Hepatocyte (in vitro differentiated cells): ENCODE measurements at regions not wholly inside any gene's neighbourhood (a gene's known extent, or its start where the extent isn't known, plus 50 kb on each side); places are given as distances from the start of the nearest gene placed in this dataset.

ENCODE experiments used
- DNase-seq: peaks from one replicate; pipeline ENCODE4 v3.0.0-alpha.2; 2016; ENCODE audit warnings: low spot score
- H2AFZ ChIP-seq: fragments of 200-600 bp; sonication (generic); 2 replicates; pipeline ENCODE4 v1.6.0; 2016; ENCODE audit warnings: antibody characterized with exemption, mild to moderate bottlenecking
- H3K27ac ChIP-seq: fragments of 200-600 bp; sonication (generic); 2 replicates; pipeline ENCODE4 v1.5.1; 2016; ENCODE audit warnings: mild to moderate bottlenecking
- H3K27me3 ChIP-seq: fragments of 200-600 bp; sonication (generic); 2 replicates; pipeline ENCODE4 v1.6.1; 2016
- H3K36me3 ChIP-seq: fragments of 200-600 bp; sonication (generic); replicated peaks from 2 replicates; pipeline ENCODE4 v1.5.1; 2016; ENCODE audit warnings: low read depth; ENCODE audit not compliant: insufficient read depth
- H3K4me1 ChIP-seq: fragments of 200-600 bp; sonication (generic); 2 replicates; pipeline ENCODE4 v1.5.1; 2016; ENCODE audit warnings: mild to moderate bottlenecking, moderate library complexity; ENCODE audit not compliant: insufficient read depth
- H3K4me2 ChIP-seq: fragments of 200-600 bp; sonication (generic); 2 replicates; pipeline ENCODE4 v1.6.0; 2016
- H3K4me3 ChIP-seq: fragments of 200-600 bp; sonication (generic); 2 replicates; pipeline ENCODE4 v1.5.1; 2016; ENCODE audit warnings: mild to moderate bottlenecking
- H3K79me2 ChIP-seq: fragments of 200-600 bp; sonication (generic); 2 replicates; pipeline ENCODE4 v1.6.0; 2017; ENCODE audit warnings: mild to moderate bottlenecking
- H3K9me2 ChIP-seq: fragments of 200-600 bp; sonication (generic); replicated peaks from 2 replicates; pipeline ENCODE4 v1.6.0; 2017; ENCODE audit warnings: mild to moderate bottlenecking; ENCODE audit not compliant: insufficient read depth
- H3K9me3 ChIP-seq: fragments of 200-600 bp; sonication (generic); 2 replicates; pipeline ENCODE4 v1.5.1; 2016; ENCODE audit warnings: low read depth, mild to moderate bottlenecking
- H4K20me1 ChIP-seq: fragments of 200-600 bp; sonication (generic); 2 replicates; pipeline ENCODE4 v1.6.0; 2016; ENCODE audit warnings: mild to moderate bottlenecking; ENCODE audit not compliant: insufficient read depth, poor library complexity, severe bottlenecking
- EZH2 ChIP-seq: fragments of 200-600 bp; sonication (generic); IDR thresholded peaks from 2 replicates; pipeline ENCODE4 v1.6.1; 2016; ENCODE audit warnings: antibody characterized with exemption, mild to moderate bottlenecking, borderline replicate concordance
- EZH2phosphoT487 ChIP-seq: fragments of 200-600 bp; sonication (generic); IDR thresholded peaks from one replicate; pipeline ENCODE4 v1.6.1; 2018; ENCODE audit warnings: antibody characterized with exemption, mild to moderate bottlenecking, low read depth, moderate library complexity; ENCODE audit not compliant: unreplicated experiment, severe bottlenecking
- WGBS: methylation state at CpG from one replicate; pipeline ENCODE4 v1.1.6; 2016; ENCODE audit warnings: low lambda C conversion rate; ENCODE audit errors: missing lambda C conversion rate; 5-methylcytosine and 5-hydroxymethylcytosine counted together
- TF ChIP-seq, protein P1 (sequence below): fragments of 200-600 bp; sonication (generic); IDR thresholded peaks from 2 replicates; pipeline ENCODE4 v1.5.1; 2016; ENCODE audit warnings: antibody characterized with exemption, mild to moderate bottlenecking; ENCODE audit not compliant: poor library complexity

DNA sequence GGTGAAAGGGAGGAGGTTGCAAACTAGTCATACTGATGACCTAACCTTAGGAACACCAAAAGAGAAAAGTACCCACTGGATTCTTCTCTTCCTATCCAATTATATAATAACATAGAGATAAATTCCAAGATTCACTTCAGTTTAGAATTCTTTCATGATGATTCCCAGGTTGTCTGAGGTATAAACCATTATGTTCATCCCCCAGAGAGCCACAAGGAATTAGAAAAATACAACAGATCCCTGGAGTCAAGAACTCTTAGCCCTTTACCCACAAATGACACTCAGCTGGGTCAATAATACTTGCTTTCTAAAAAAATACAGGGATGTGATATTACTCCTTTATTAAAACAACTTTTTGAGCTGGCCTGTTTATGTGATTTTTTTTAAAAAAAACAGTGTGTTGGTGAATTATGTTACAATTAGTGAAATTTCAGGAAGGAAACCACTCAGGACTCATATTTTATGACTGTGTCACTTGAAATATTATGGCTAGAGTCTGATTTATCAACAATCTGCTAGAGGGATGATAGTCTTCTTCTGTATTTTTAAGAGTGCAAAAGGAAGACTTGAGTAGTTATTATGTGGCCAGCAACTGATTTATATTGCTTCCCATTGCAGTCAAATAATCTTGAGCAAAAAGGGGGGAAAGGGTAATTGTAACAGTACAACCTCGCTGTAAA lies 338.2 kb downstream of the NFIB start:
- H3K79me2 ChIP-seq = no peaks in the 10 kb centered on the region

DNA sequence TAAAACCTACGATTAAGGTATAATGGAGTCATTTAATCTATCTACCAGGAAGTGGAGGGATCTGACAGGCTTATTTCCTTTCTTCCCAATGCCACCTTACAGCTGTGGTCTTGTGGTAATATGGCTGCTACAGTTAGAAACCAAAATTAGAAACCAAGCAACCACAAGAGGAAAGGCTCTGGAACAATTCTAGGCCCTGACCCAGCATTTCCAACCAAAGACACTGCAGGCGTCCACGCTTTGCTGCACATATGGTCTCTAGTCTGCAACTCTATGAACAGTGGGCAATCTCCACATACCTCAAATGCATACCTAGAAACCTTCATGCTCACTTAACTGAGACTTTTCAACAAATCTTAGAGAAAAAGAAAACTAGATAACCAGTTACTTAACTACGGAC lies 339.1 kb downstream of the NFIB start:
- WGBS = 93% methylated on average over 4 of the region's 4 CpGs
- Histone ChIP-seq H3K9me3 (no peaks in the 10 kb centered on the region), H3K4me3 (no peak overlapping the region), H3K4me1 (peaks cover 3% of the 10 kb centered on the region), H4K20me1 (no peaks in the 10 kb centered on the region), H3K79me2 (no peaks in the 10 kb centered on the region), H3K27me3 (no peaks in the 10 kb centered on the region), H3K27ac (no peak overlapping the region), H3K36me3 (no peaks in the 10 kb centered on the region), H3K9me2 (no peaks in the 10 kb centered on the region), H3K4me2 (no peak overlapping the region), H2AFZ (no peak overlapping the region)
- no peak for DNase-seq
- TF ChIP-seq, protein P1, sequence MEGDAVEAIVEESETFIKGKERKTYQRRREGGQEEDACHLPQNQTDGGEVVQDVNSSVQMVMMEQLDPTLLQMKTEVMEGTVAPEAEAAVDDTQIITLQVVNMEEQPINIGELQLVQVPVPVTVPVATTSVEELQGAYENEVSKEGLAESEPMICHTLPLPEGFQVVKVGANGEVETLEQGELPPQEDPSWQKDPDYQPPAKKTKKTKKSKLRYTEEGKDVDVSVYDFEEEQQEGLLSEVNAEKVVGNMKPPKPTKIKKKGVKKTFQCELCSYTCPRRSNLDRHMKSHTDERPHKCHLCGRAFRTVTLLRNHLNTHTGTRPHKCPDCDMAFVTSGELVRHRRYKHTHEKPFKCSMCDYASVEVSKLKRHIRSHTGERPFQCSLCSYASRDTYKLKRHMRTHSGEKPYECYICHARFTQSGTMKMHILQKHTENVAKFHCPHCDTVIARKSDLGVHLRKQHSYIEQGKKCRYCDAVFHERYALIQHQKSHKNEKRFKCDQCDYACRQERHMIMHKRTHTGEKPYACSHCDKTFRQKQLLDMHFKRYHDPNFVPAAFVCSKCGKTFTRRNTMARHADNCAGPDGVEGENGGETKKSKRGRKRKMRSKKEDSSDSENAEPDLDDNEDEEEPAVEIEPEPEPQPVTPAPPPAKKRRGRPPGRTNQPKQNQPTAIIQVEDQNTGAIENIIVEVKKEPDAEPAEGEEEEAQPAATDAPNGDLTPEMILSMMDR = no peak
- no peak for TF ChIP-seq EZH2phosphoT487
- no peak for TF ChIP-seq EZH2

More for the DNA sequence above, 338.2 kb downstream of the NFIB start:
- Histone ChIP-seq H3K27ac (no peak overlapping the region), H3K36me3 (no peaks in the 10 kb centered on the region), H2AFZ (no peak overlapping the region), H3K9me2 (no peaks in the 10 kb centered on the region), H3K9me3 (no peaks in the 10 kb centered on the region), H3K4me2 (no peak overlapping the region), H4K20me1 (no peaks in the 10 kb centered on the region), H3K27me3 (no peaks in the 10 kb centered on the region), H3K4me1 (peaks cover 3% of the 10 kb centered on the region), H3K4me3 (no peak overlapping the region)
- 78% methylated on average over 1 of the region's 1 CpG for WGBS
- TF ChIP-seq, protein P1 = no peak
- TF ChIP-seq EZH2 (no peak), EZH2phosphoT487 (no peak)
- DNase-seq = no peak

DNA sequence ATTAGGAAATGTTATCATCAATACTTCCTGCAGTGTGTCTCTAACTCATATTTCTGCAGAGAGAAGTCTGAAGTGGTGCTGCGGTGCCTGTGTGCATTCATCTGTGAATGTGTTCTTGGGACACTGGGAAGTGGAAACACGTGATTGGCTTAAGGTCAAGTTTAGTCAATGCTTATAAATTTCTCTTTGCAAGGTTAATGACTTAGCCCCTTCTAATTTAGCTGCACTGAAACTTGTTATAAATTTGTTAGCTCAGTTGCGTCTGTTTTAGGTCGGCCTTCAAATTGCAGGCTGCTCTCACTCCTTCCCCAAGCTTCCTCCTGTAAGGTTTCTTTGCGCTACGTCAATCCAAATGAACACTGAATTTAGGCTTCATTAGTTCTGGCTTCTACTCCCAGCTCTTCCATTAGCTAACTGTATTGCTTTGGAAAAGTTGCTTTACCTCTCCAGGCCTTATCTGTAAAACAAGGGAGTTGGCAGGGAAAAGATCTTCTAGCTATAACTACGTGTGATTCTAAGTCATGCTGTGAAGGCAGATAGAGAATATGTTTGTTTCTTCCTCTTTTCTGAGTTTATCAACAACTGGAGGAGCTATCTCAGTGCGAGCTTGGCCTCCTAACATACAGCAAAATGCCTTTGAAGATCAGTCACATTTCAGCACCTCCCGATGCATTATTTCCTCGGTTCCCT lies 341.8 kb downstream of the NFIB start:
- H3K79me2 ChIP-seq = no peaks in the 10 kb centered on the region
- no peak overlapping the region for H3K27ac ChIP-seq
- no peaks in the 10 kb centered on the region for H3K9me2 ChIP-seq
- DNase-seq = no peak
- H3K4me3 ChIP-seq = no peak overlapping the region
- no peaks in the 10 kb centered on the region for H3K9me3 ChIP-seq
- TF ChIP-seq EZH2phosphoT487 (no peak), EZH2 (no peak)
- TF ChIP-seq, protein P1 = no peak
- no peaks in the 10 kb centered on the region for H4K20me1 ChIP-seq
- H3K4me2 ChIP-seq = no peak overlapping the region
- no peaks in the 10 kb centered on the region for H3K4me1 ChIP-seq
- WGBS = 76% methylated on average over 10 of the region's 10 CpGs
- no peaks in the 10 kb centered on the region for H3K27me3 ChIP-seq
- H3K36me3 ChIP-seq = no peaks in the 10 kb centered on the region
- no peak overlapping the region for H2AFZ ChIP-seq
